MM.1S (cell line): ENCODE measurements at regions not wholly inside any gene's neighbourhood (a gene's known extent, or its start where the extent isn't known, plus 50 kb on each side); places are given as distances from the start of the nearest gene placed in this dataset.
"Not testable (repeated sequence)": the region's sequence is repeated elsewhere in the genome, so short reads cannot be mapped to it uniquely, and the experiment has no call there.

Experiments used
- DNase-seq: peaks from one replicate; pipeline ENCODE4 v3.0.0-alpha.2; 2015
- H2AFZ ChIP-seq: fragments of 300-600 bp; sonication (generic); 2 replicates; pipeline ENCODE4 v1.6.0; 2016; ENCODE audit warnings: antibody characterized with exemption, low read length
- H3F3A ChIP-seq: fragments of 300-600 bp; sonication (generic); 2 replicates; pipeline ENCODE4 v1.6.1; 2016; ENCODE audit warnings: mild to moderate bottlenecking, antibody characterized with exemption, low read length, moderate library complexity, mixed read lengths; ENCODE audit not compliant: insufficient read depth
- H3K27ac ChIP-seq: fragments of 300-600 bp; sonication (generic); 2 replicates; pipeline ENCODE4 v1.5.1; 2016; ENCODE audit warnings: mild to moderate bottlenecking, low read length
- H3K27me3 ChIP-seq: fragments of 300-600 bp; sonication (generic); replicated peaks from 2 replicates; pipeline ENCODE4 v1.6.0; 2016; ENCODE audit warnings: low read length; ENCODE audit not compliant: insufficient read depth
- H3K36me3 ChIP-seq: fragments of 300-600 bp; sonication (generic); replicated peaks from 2 replicates; pipeline ENCODE4 v1.6.1; 2016; ENCODE audit warnings: mild to moderate bottlenecking, low read length, mixed read lengths; ENCODE audit not compliant: insufficient read depth
- H3K4me1 ChIP-seq: fragments of 300-600 bp; sonication (generic); 2 replicates; pipeline ENCODE4 v1.6.1; 2016; ENCODE audit warnings: low read length, mixed read lengths
- H3K4me2 ChIP-seq: fragments of 300-600 bp; sonication (generic); 2 replicates; pipeline ENCODE4 v1.6.0; 2016; ENCODE audit warnings: low read depth, low read length
- H3K4me3 ChIP-seq: fragments of 300-600 bp; sonication (generic); 2 replicates; pipeline ENCODE4 v1.5.1; 2016; ENCODE audit warnings: low read length, mixed read lengths
- H3K79me2 ChIP-seq: fragments of 300-600 bp; sonication (generic); 2 replicates; pipeline ENCODE4 v1.6.1; 2016; ENCODE audit warnings: mixed run types, low read length, mixed read lengths
- H3K9ac ChIP-seq: fragments of 300-600 bp; sonication (generic); 2 replicates; pipeline ENCODE4 v1.6.1; 2016; ENCODE audit warnings: low read length, mixed read lengths
- H3K9me2 ChIP-seq: fragments of 300-600 bp; sonication (generic); replicated peaks from 2 replicates; pipeline ENCODE4 v1.6.1; 2016; ENCODE audit warnings: mild to moderate bottlenecking, low read length, mixed read lengths; ENCODE audit not compliant: insufficient read depth
- H3K9me3 ChIP-seq: fragments of 300-600 bp; sonication (generic); replicated peaks from 2 replicates; pipeline ENCODE4 v1.6.1; 2016; ENCODE audit warnings: mild to moderate bottlenecking, low read length, mixed read lengths; ENCODE audit not compliant: insufficient read depth
- H4K20me1 ChIP-seq: fragments of 300-600 bp; sonication (generic); 2 replicates; pipeline ENCODE4 v1.6.1; 2016; ENCODE audit warnings: mild to moderate bottlenecking, low read length, moderate library complexity, mixed read lengths; ENCODE audit not compliant: insufficient read depth
- CTCF ChIP-seq: fragments of 300-600 bp; sonication (generic); IDR thresholded peaks from 2 replicates; pipeline ENCODE4 v1.5.1; 2016; ENCODE audit warnings: antibody characterized with exemption, low read length, mixed read lengths
- EZH2 ChIP-seq: fragments of 300-600 bp; sonication (generic); optimal IDR thresholded peaks from 2 replicates; pipeline ENCODE3; 2017; ENCODE audit warnings: low read depth, mild to moderate bottlenecking, antibody characterized with exemption, low read length, mixed read lengths
- EZH2phosphoT487 ChIP-seq: fragments of 300-600 bp; sonication (generic); IDR thresholded peaks from 2 replicates; pipeline ENCODE4 v1.6.1; 2018; ENCODE audit warnings: antibody characterized with exemption, low read length

GRCh38 chr15:93341164-93341563, 252.2 kb upstream of the RGMA start:
- Histone ChIP-seq H2AFZ (no peak overlapping the region), H3K27me3 (no peaks in the 10 kb centered on the region), H3K9me3 (no peaks in the 10 kb centered on the region), H3F3A (no peaks in the 10 kb centered on the region), H3K4me2 (no peak overlapping the region), H3K4me1 (no peaks in the 10 kb centered on the region), H3K79me2 (no peaks in the 10 kb centered on the region), H3K4me3 (no peak overlapping the region), H3K36me3 (no peaks in the 10 kb centered on the region), H3K9ac (no peak overlapping the region), H3K27ac (no peak overlapping the region), H4K20me1 (no peaks in the 10 kb centered on the region), H3K9me2 (no peaks in the 10 kb centered on the region)
- TF ChIP-seq EZH2 (no peak), EZH2phosphoT487 (no peak), CTCF (no peak)
- DNase-seq, result no peak

GRCh38 chr15:93340406-93340805, 251.4 kb upstream of the RGMA start:
- H3K9me3 ChIP-seq, result no peaks in the 10 kb centered on the region
- H3K9ac ChIP-seq, result no peak overlapping the region
- no peaks in the 10 kb centered on the region for H3K9me2 ChIP-seq
- no peaks in the 10 kb centered on the region for H4K20me1 ChIP-seq
- H3K27me3 ChIP-seq, result no peaks in the 10 kb centered on the region
- H3K79me2 ChIP-seq, result no peaks in the 10 kb centered on the region
- no peak overlapping the region for H3K4me2 ChIP-seq
- no peak overlapping the region for H3K27ac ChIP-seq
- no peak for TF ChIP-seq CTCF
- TF ChIP-seq EZH2phosphoT487, result no peak
- no peak for TF ChIP-seq EZH2
- no peak overlapping the region for H3K4me3 ChIP-seq
- DNase-seq, result no peak
- H3K4me1 ChIP-seq, result no peaks in the 10 kb centered on the region
- no peaks in the 10 kb centered on the region for H3K36me3 ChIP-seq
- no peak overlapping the region for H2AFZ ChIP-seq
- no peaks in the 10 kb centered on the region for H3F3A ChIP-seq

- TF ChIP-seq EZH2 (no peak), EZH2phosphoT487 (no peak), CTCF (no peak)
- no peak for DNase-seq
- no peak overlapping the region for H3K27ac ChIP-seq
- H3K9me2 ChIP-seq, result no peaks in the 10 kb centered on the region
- no peak overlapping the region for H2AFZ ChIP-seq
- no peaks in the 10 kb centered on the region for H3K4me1 ChIP-seq
- H3F3A ChIP-seq, result no peaks in the 10 kb centered on the region
- no peaks in the 10 kb centered on the region for H4K20me1 ChIP-seq
- H3K4me3 ChIP-seq, result no peak overlapping the region
- no peaks in the 10 kb centered on the region for H3K27me3 ChIP-seq
- no peaks in the 10 kb centered on the region for H3K36me3 ChIP-seq
- no peaks in the 10 kb centered on the region for H3K9me3 ChIP-seq
- no peaks in the 10 kb centered on the region for H3K79me2 ChIP-seq
- H3K9ac ChIP-seq, result no peak overlapping the region
- no peak overlapping the region for H3K4me2 ChIP-seq
These were observed 244.8 kb upstream of the RGMA start for GRCh38 chr15:93333796-93334195.

- H2AFZ ChIP-seq, H3K27ac ChIP-seq, H4K20me1 ChIP-seq, DNase-seq, H3K4me2 ChIP-seq, H3K79me2 ChIP-seq, H3K9me2 ChIP-seq, H3K4me1 ChIP-seq, H3K9ac ChIP-seq, H3K4me3 ChIP-seq, H3K36me3 ChIP-seq, H3F3A ChIP-seq, H3K9me3 ChIP-seq, H3K27me3 ChIP-seq: not testable (repeated sequence)
These were observed 244.1 kb upstream of the RGMA start for GRCh38 chr15:93333126-93333525.
